HEK293T (cell line): ENCODE measurements at regions not wholly inside any gene's neighbourhood (a gene's known extent, or its start where the extent isn't known, plus 50 kb on each side); places are given as distances from the start of the nearest gene placed in this dataset.

Source experiments
- CTCF ChIA-PET: fragments of 350-600 bp; formaldehyde crosslinking; extraction: SDS; loops from one replicate; lab custom pipeline; 2021; ENCODE audit warnings: antibody characterized with exemption, inconsistent platforms; lab: Yijun Ruan, JAX
- POLR2A ChIA-PET: fragments of 350-600 bp; formaldehyde crosslinking; extraction: SDS; loops from one replicate; lab custom pipeline; 2020; ENCODE audit warnings: antibody characterized with exemption, inconsistent platforms; lab: Yijun Ruan, JAX
- DNase-seq: peaks from one replicate; pipeline ENCODE4 v3.0.0; 2012; ENCODE audit warnings: mixed read lengths; ENCODE audit errors: extremely low spot score
- ARNT ChIP-seq: fragments of 450-650 bp; IDR thresholded peaks from 2 replicates; pipeline ENCODE4 v1.6.1; 2017; ENCODE audit warnings: mild to moderate bottlenecking
- BHLHE40 ChIP-seq: fragments of 450-650 bp; IDR thresholded peaks from 2 replicates; pipeline ENCODE4 v1.6.1; 2016; ENCODE audit warnings: mild to moderate bottlenecking, moderate library complexity, borderline replicate concordance
- CTBP1 ChIP-seq: fragments of 450-650 bp; IDR thresholded peaks from 2 replicates; pipeline ENCODE4 v1.6.1; 2016; ENCODE audit warnings: borderline replicate concordance
- ELF4 ChIP-seq: fragments of 450-650 bp; IDR thresholded peaks from 2 replicates; pipeline ENCODE4 v1.6.1; 2017; ENCODE audit warnings: antibody characterized with exemption
- FOXA1 ChIP-seq: fragments of 450-650 bp; IDR thresholded peaks from 2 replicates; pipeline ENCODE4 v1.6.1; 2016; ENCODE audit warnings: mild to moderate bottlenecking
- FOXK2 ChIP-seq: fragments of 450-650 bp; IDR thresholded peaks from 2 replicates; pipeline ENCODE4 v1.6.1; 2016; ENCODE audit warnings: mild to moderate bottlenecking
- FOXM1 ChIP-seq: fragments of 450-650 bp; IDR thresholded peaks from 2 replicates; pipeline ENCODE4 v1.6.1; 2017; ENCODE audit warnings: mild to moderate bottlenecking, borderline replicate concordance
- HDGF ChIP-seq: fragments of 450-650 bp; IDR thresholded peaks from 2 replicates; pipeline ENCODE4 v1.6.1; 2017; ENCODE audit warnings: antibody characterized with exemption, borderline replicate concordance
- L3MBTL2 ChIP-seq: fragments of 450-650 bp; conservative IDR thresholded peaks from 2 replicates; pipeline ENCODE4 v1.6.1; 2016; ENCODE audit warnings: mild to moderate bottlenecking
- LEF1 ChIP-seq: fragments of 450-650 bp; IDR thresholded peaks from 2 replicates; pipeline ENCODE4 v1.6.1; 2017; ENCODE audit warnings: mild to moderate bottlenecking, borderline replicate concordance
- NFRKB ChIP-seq: fragments of 450-650 bp; IDR thresholded peaks from 2 replicates; pipeline ENCODE4 v1.6.1; 2016; ENCODE audit warnings: mild to moderate bottlenecking, moderate library complexity
- SP1 ChIP-seq: fragments of 450-650 bp; IDR thresholded peaks from 2 replicates; pipeline ENCODE4 v1.6.1; 2017
- SUZ12 ChIP-seq: fragments of 450-650 bp; IDR thresholded peaks from 2 replicates; pipeline ENCODE4 v1.6.1; 2016; ENCODE audit warnings: mild to moderate bottlenecking
- TARDBP ChIP-seq: fragments of 450-650 bp; IDR thresholded peaks from 2 replicates; pipeline ENCODE4 v1.6.1; 2016
- ZNF384 ChIP-seq: fragments of 450-650 bp; IDR thresholded peaks from 2 replicates; pipeline ENCODE4 v1.6.1; 2016
- TF ChIP-seq, protein P1 (sequence below): fragments of 450-650 bp; IDR thresholded peaks from 2 replicates; pipeline ENCODE4 v1.6.1; 2016

DNA sequence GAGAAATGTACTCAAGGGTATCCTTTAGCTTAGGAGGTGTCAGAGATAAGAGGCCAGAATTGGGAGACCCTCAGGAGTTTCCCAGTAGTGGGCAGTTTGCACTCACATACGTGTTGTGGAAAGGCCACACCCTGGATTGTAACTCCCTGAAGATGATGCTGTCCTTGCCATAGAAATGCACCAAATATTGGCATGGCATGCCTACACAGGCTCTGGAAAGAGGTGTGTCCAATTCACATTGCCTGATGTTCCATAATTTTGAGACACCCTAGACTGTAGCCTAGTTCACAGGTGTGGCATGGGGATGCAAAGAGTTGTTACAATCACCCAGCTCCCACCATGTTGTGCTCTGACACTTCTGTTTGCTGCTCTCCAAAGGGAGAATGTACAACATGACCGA is 271.9 kb downstream of the CCDC85A start:
- TF ChIP-seq HDGF: no peak
- TF ChIP-seq FOXK2: no peak
- TF ChIP-seq NFRKB: no peak
- TF ChIP-seq SUZ12: no peak
- TF ChIP-seq, protein P1, sequence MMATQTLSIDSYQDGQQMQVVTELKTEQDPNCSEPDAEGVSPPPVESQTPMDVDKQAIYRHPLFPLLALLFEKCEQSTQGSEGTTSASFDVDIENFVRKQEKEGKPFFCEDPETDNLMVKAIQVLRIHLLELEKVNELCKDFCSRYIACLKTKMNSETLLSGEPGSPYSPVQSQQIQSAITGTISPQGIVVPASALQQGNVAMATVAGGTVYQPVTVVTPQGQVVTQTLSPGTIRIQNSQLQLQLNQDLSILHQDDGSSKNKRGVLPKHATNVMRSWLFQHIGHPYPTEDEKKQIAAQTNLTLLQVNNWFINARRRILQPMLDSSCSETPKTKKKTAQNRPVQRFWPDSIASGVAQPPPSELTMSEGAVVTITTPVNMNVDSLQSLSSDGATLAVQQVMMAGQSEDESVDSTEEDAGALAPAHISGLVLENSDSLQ: no peak
- no peak for TF ChIP-seq CTBP1
- no peak for TF ChIP-seq L3MBTL2
- DNase-seq: no peak
- ChIA-PET CTCF (no interaction called here), POLR2A (no interaction called here)

DNA sequence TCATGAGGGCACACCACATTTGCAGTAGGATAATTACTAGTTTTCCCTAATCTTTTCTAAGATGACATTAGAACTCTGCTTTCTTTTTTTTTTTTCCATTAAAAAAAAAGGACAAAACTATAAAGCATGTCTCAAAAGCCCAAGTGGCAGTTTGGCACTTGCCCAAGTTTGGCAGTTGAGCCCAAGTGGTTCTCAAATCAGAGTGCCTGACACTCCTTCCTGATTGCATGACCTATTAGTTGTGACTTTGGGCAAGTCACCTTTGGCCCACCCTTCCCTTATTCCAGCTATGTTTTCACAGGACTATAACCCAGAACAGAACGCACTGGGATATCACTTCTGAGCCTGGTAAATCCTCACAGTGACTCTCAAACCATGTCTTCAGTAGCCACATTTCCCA is 273.0 kb downstream of the CCDC85A start:
- DNase-seq: no peak
- no peak for TF ChIP-seq SP1
- no peak for TF ChIP-seq CTBP1
- TF ChIP-seq FOXM1: no peak
- no peak for TF ChIP-seq HDGF
- TF ChIP-seq FOXA1: no peak
- no peak for TF ChIP-seq NFRKB
- TF ChIP-seq SUZ12: no peak
- no peak for TF ChIP-seq BHLHE40
- TF ChIP-seq L3MBTL2: no peak
- no peak for TF ChIP-seq ARNT
- no peak for TF ChIP-seq LEF1
- TF ChIP-seq FOXK2: no peak
- ChIA-PET CTCF (no interaction called here), POLR2A (no interaction called here)

DNA sequence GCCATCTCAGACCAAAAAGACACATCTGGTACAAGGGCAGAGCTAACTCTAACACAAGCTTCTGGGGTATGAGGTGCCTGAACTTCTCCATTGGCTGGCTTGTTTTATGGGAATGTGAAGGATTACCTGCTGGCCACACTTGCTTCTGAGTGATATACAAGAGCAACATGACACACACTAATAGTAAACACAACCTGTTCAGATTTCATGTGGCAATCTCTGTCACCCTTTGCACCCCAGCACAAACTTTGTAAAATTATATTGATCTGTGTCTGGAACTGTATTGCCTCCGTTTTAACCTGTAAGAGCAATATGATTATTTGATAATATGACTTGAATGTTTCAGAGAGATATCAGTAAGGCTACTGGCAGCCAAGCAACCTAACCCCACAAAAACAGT is 276.7 kb downstream of the CCDC85A start:
- DNase-seq: no peak
- POLR2A ChIA-PET: no interaction called here
- TF ChIP-seq FOXK2: no peak
- TF ChIP-seq SUZ12: no peak
- CTCF ChIA-PET: no interaction called here

DNA sequence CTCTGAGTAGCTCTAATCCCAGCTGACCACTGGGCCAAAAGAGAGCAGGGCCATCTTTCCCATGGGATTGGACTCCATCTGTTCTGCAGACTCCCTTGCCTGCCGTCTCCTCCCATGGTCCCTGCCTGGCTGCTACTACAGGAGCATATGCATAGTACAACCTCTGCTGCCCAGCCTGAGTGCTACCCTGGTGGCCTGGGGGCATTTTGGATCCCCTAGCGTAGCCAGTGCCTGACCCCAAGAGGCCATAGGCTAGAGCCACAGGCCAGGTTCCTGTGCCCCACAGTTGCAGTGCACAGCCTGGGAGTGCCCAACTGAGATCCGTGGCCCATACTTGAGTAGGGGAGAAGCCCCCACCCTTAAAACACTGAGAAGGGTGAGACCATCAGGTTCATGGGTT is 280.3 kb downstream of the CCDC85A start:
- TF ChIP-seq ELF4 (no peak), SUZ12 (no peak), LEF1 (no peak), FOXM1 (no peak), ZNF384 (no peak), FOXA1 (no peak), L3MBTL2 (no peak), CTBP1 (no peak), FOXK2 (no peak), NFRKB (no peak), BHLHE40 (no peak), ARNT (no peak)
- TF ChIP-seq, protein P1: no peak
- no peak for DNase-seq
- ChIA-PET POLR2A (no interaction called here), CTCF (no interaction called here)

DNA sequence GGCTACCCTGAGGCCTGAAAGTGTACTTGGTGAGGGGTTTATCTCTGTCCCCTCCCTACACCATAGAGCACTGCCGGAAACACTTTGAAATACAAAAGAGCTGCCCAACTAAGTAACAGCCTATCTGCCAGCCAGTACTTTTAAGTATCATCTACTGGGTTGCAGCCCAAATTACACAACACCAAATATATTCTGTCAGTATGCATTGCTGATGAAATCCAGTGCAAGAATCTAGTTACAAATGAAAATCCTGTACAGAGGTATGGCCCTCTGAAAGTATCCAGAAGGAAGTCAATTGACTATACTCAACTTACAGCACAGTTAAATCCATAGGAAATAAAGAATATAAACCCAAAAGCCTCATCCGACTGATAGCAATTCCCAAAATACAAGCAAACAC is 280.8 kb downstream of the CCDC85A start:
- ChIA-PET POLR2A (no interaction called here), CTCF (no interaction called here)
- TF ChIP-seq ELF4 (no peak), TARDBP (no peak), FOXM1 (no peak), BHLHE40 (no peak), SUZ12 (no peak), SP1 (no peak), ARNT (no peak), HDGF (no peak), LEF1 (no peak), FOXK2 (no peak), ZNF384 (no peak), NFRKB (no peak), FOXA1 (no peak), L3MBTL2 (no peak)
- TF ChIP-seq, protein P1: no peak
- DNase-seq: no peak

DNA sequence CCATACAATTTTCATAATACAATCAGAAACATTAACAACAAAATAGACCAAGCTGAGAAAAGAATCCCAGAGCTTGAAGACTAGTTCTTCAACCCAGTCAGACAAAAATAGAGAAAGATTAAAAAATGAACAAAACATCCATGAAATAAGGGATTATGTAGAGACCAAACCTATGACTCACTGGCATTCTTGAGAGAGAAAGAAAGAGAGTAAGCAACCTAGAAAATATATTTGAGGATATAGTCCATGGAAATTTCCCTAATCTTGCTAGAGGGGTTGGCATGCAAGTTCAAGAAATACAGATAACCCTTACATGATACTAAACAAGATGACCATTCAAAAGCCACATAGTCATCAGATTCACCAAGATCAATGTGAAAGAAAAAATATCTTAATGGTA is 281.7 kb downstream of the CCDC85A start:
- no peak for DNase-seq
- POLR2A ChIA-PET: no interaction called here
- CTCF ChIA-PET: no interaction called here
- TF ChIP-seq L3MBTL2 (no peak), LEF1 (no peak), SP1 (no peak), BHLHE40 (no peak), FOXA1 (no peak), ELF4 (no peak), ZNF384 (no peak), HDGF (no peak), CTBP1 (no peak), TARDBP (no peak), SUZ12 (no peak), FOXK2 (no peak), NFRKB (no peak)
- TF ChIP-seq, protein P1: no peak

DNA sequence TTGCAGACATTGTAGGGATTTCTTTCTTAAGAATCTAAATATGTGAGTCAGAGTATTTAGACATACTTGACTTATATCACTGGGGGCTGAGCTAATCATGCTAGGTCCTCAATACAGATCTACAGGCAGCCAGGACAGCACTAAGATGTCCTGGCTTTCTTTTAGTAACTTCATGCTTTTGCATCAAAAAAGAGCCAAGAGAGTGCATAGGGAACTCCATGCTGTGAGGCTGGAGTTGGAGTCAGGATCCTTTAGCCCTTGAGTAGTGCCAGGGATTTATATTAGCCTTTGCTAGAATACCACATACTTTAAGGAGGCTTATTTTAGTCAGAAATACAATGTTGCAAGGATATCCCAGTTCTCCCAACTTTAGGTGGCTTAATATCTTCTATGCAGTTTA is 289.7 kb downstream of the CCDC85A start:
- TF ChIP-seq SUZ12 (no peak), TARDBP (no peak), L3MBTL2 (no peak), ELF4 (no peak), CTBP1 (no peak), BHLHE40 (no peak), FOXA1 (no peak), ZNF384 (no peak), ARNT (no peak), HDGF (no peak), LEF1 (no peak), FOXK2 (no peak), SP1 (no peak), NFRKB (no peak), FOXM1 (no peak)
- TF ChIP-seq, protein P1: no peak
- POLR2A ChIA-PET: no interaction called here
- CTCF ChIA-PET: no interaction called here
- no peak for DNase-seq
